Endodermal cell (in vitro differentiated cells): ENCODE measurements at regions not wholly inside any gene's neighbourhood (a gene's known extent, or its start where the extent isn't known, plus 50 kb on each side); places are given as distances from the start of the nearest gene placed in this dataset.
A peak's percentile ranks its signal among the peaks of the same experiment; 100 is the strongest.

Experiments
- DNase-seq: peaks from one replicate; pipeline ENCODE4 v3.0.0-alpha.2; 2017
- H3K27ac ChIP-seq: 2 replicates; pipeline ENCODE4 v1.5.1; 2013; ENCODE audit warnings: mild to moderate bottlenecking, low read depth, low read length, moderate library complexity
- H3K27me3 ChIP-seq: 2 replicates; pipeline ENCODE4 v1.6.1; 2013; ENCODE audit warnings: mild to moderate bottlenecking, low read length, moderate library complexity; ENCODE audit not compliant: insufficient read depth, control insufficient read depth, poor library complexity, severe bottlenecking
- H3K36me3 ChIP-seq: 2 replicates; pipeline ENCODE4 v1.7.0; 2013; ENCODE audit warnings: mild to moderate bottlenecking, low read length, moderate library complexity; ENCODE audit not compliant: control insufficient read depth, insufficient read depth
- H3K4me1 ChIP-seq: one replicate; pipeline ENCODE4 v1.7.0; 2013; ENCODE audit warnings: low read length; ENCODE audit not compliant: control insufficient read depth, insufficient read depth
- H3K4me3 ChIP-seq: 2 replicates; pipeline ENCODE4 v1.5.1; 2013; ENCODE audit warnings: mild to moderate bottlenecking, low read length, moderate library complexity
- H3K9ac ChIP-seq: 2 replicates; pipeline ENCODE4 v1.6.1; 2013; ENCODE audit warnings: mild to moderate bottlenecking, low read length, moderate library complexity; ENCODE audit not compliant: poor library complexity, severe bottlenecking; ENCODE audit errors: extremely low read depth
- H3K9me3 ChIP-seq: 2 replicates; pipeline ENCODE4 v1.6.1; 2013; ENCODE audit warnings: mild to moderate bottlenecking, low read length, moderate library complexity; ENCODE audit not compliant: control insufficient read depth
- H3K27ac Mint-ChIP-seq: 2 replicates; pipeline ENCODE4 v1.8.0; 2020; ENCODE audit warnings: mixed read lengths
- H3K27me3 Mint-ChIP-seq: 2 replicates; pipeline ENCODE4 v1.8.0; 2021; ENCODE audit warnings: mild to moderate bottlenecking, mixed read lengths; ENCODE audit not compliant: insufficient read depth
- H3K36me3 Mint-ChIP-seq: 2 replicates; pipeline ENCODE4 v1.8.0; 2020; ENCODE audit warnings: low read depth, mixed read lengths
- H3K4me1 Mint-ChIP-seq: 2 replicates; pipeline ENCODE4 v1.8.0; 2020; ENCODE audit warnings: mixed read lengths
- H3K4me3 Mint-ChIP-seq: 2 replicates; pipeline ENCODE4 v1.8.0; 2020; ENCODE audit warnings: mild to moderate bottlenecking, moderate library complexity, mixed read lengths
- H3K9me3 Mint-ChIP-seq: 2 replicates; pipeline ENCODE4 v1.8.0; 2020; ENCODE audit warnings: mild to moderate bottlenecking, mixed read lengths
- WGBS, 2 experiments: methylation state at CpG; one replicate each; pipeline versions ENCODE4 v1.1.5 to v1.1.7; 2013; ENCODE audit warnings: missing lambda C conversion rate in 2 of 2, mixed read lengths in 1 of 2; ENCODE audit not compliant: insufficient coverage in 1 of 2, insufficient read length in 1 of 2; 5-methylcytosine and 5-hydroxymethylcytosine counted together
- TF ChIP-seq, protein P1 (sequence below): fragments of 200-600 bp; sonication (generic); conservative IDR thresholded peaks from 2 replicates; pipeline ENCODE4 v1.5.0; 2021; ENCODE audit warnings: antibody characterized with exemption, mild to moderate bottlenecking

DNA sequence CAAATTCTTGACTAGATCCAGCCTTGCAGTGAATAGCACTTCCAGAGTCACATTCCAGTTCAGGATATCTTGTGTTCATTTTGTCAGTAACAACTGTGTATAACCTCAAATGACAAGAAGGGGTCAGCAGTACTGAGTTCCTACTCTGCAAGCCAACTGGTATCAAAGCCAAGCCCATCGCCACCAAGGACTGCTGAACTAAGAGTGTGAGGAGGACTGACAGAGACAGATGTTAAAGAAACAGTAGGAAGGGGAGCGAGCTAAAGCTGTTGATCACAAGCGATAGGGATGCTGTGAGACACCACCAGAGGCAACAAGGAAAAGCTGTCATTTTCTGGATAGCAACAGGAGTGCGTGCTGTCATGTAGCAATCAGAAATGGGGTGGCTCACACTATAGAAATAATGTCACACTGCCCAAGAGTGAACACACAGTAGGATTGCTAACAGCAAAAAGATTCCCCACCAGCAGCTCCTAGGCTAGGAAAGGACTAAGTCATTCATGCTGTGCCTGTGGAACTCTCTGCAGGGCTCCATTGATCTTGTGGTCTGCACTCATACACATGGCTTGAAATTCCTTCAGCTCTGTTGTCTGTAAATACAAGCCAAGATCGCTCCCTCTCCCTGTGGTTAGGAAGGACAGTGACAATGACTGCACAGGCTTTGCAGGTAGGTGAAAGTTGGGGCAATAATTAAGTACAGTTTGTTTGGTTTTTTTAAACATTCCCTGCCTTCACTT, 658.6 kb downstream of the NR2F1-AS1 start:
- H3K27ac Mint-ChIP-seq = no peak overlapping the region
- peak overlapping the region; percentile 8 for H3K27ac ChIP-seq
- no peaks in the 10 kb centered on the region for H3K9me3 Mint-ChIP-seq
- H3K4me1 ChIP-seq = peaks cover 23% of the 10 kb centered on the region
- peak; percentile 77 for DNase-seq
- H3K4me3 Mint-ChIP-seq = no peak overlapping the region
- H3K36me3 ChIP-seq = no peaks in the 10 kb centered on the region
- peaks cover 4% of the 10 kb centered on the region for H3K27me3 Mint-ChIP-seq
- no peak overlapping the region for H3K9ac ChIP-seq
- TF ChIP-seq, protein P1, sequence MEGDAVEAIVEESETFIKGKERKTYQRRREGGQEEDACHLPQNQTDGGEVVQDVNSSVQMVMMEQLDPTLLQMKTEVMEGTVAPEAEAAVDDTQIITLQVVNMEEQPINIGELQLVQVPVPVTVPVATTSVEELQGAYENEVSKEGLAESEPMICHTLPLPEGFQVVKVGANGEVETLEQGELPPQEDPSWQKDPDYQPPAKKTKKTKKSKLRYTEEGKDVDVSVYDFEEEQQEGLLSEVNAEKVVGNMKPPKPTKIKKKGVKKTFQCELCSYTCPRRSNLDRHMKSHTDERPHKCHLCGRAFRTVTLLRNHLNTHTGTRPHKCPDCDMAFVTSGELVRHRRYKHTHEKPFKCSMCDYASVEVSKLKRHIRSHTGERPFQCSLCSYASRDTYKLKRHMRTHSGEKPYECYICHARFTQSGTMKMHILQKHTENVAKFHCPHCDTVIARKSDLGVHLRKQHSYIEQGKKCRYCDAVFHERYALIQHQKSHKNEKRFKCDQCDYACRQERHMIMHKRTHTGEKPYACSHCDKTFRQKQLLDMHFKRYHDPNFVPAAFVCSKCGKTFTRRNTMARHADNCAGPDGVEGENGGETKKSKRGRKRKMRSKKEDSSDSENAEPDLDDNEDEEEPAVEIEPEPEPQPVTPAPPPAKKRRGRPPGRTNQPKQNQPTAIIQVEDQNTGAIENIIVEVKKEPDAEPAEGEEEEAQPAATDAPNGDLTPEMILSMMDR = peak; percentile 20
- WGBS, 2 experiments = 57 to 63% methylated on average over 5 of the region's 5 CpGs
- no peaks in the 10 kb centered on the region for H3K36me3 Mint-ChIP-seq
- H3K4me1 Mint-ChIP-seq = peaks cover 30% of the 10 kb centered on the region
- H3K4me3 ChIP-seq = peak overlapping the region; percentile 4
- no peaks in the 10 kb centered on the region for H3K9me3 ChIP-seq
- H3K27me3 ChIP-seq = no peaks in the 10 kb centered on the region

DNA sequence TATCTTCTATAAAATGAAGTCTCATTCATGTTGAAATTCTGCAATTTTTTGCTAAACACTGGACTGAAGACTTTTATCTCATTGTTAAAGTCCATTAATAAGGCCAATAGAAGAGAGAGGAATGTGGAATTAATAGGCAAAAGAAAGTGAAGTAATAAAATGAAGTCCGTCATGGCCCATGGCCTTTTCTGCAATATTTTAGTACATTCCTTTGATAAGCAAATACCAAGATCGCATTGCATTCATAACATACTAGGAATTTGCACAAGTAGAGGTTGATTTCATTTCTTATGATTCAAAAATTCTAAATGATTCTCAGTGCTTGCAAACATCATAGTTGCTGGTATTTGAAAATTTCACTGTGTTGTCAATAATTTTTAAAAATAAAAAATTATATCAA, 664.0 kb downstream of the NR2F1-AS1 start:
- H3K36me3 ChIP-seq = no peaks in the 10 kb centered on the region

DNA sequence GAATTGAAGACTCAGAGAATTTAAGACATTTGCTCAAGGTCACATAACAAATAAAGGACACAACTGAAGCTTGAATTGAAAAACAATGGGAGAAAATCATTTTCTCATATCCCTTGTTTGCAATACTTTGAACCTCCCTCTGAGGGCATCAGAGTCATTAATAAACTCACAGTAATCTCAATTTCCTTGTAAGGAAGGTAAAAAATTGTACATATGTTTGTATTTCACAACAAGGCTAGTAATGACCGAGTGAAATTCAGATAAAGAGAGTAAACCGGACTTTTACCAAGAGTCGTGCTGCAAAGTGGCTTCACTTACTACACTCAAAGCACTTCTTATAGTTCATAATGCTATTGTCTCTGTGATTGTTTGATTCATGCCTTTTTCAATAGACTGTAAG, 665.0 kb downstream of the NR2F1-AS1 start:
- Mint-ChIP-seq H3K27ac (no peak overlapping the region), H3K36me3 (no peaks in the 10 kb centered on the region), H3K9me3 (no peaks in the 10 kb centered on the region), H3K4me3 (no peak overlapping the region), H3K4me1 (peaks cover 14% of the 10 kb centered on the region), H3K27me3 (no peaks in the 10 kb centered on the region)
- TF ChIP-seq, protein P1 = no peak
- no peaks in the 10 kb centered on the region for H3K4me1 ChIP-seq
- no peak for DNase-seq
- 87 to 100% methylated on average over 1 to 3 of the region's 3 CpGs for WGBS, 2 experiments
- H3K9me3 ChIP-seq = no peaks in the 10 kb centered on the region
- no peaks in the 10 kb centered on the region for H3K36me3 ChIP-seq
- H3K27ac ChIP-seq = no peak overlapping the region
- H3K4me3 ChIP-seq = no peak overlapping the region
- H3K9ac ChIP-seq = no peak overlapping the region
- no peaks in the 10 kb centered on the region for H3K27me3 ChIP-seq

More for the DNA sequence above, 664.0 kb downstream of the NR2F1-AS1 start:
- H3K9me3 Mint-ChIP-seq = no peaks in the 10 kb centered on the region
- H3K4me3 Mint-ChIP-seq = no peak overlapping the region
- no peak overlapping the region for H3K27ac Mint-ChIP-seq
- TF ChIP-seq, protein P1 = no peak
- no peaks in the 10 kb centered on the region for H3K36me3 Mint-ChIP-seq
- H3K9me3 ChIP-seq = no peaks in the 10 kb centered on the region
- 93% methylated on average over 2 of the region's 2 CpGs; no CpG with 5 or more reads in 1 of the 2 experiments for WGBS, 2 experiments
- peaks cover 1% of the 10 kb centered on the region for H3K4me1 ChIP-seq
- no peaks in the 10 kb centered on the region for H3K27me3 ChIP-seq
- H3K27me3 Mint-ChIP-seq = no peaks in the 10 kb centered on the region
- no peak for DNase-seq
- peaks cover 7% of the 10 kb centered on the region for H3K4me1 Mint-ChIP-seq
- H3K9ac ChIP-seq = no peak overlapping the region
- no peak overlapping the region for H3K27ac ChIP-seq
- H3K4me3 ChIP-seq = no peak overlapping the region
